ENCODE measurements at regions not wholly inside any gene's neighbourhood (a gene's known extent, or its start where the extent isn't known, plus 50 kb on each side); places are given as distances from the start of the nearest gene placed in this dataset.

DNA sequence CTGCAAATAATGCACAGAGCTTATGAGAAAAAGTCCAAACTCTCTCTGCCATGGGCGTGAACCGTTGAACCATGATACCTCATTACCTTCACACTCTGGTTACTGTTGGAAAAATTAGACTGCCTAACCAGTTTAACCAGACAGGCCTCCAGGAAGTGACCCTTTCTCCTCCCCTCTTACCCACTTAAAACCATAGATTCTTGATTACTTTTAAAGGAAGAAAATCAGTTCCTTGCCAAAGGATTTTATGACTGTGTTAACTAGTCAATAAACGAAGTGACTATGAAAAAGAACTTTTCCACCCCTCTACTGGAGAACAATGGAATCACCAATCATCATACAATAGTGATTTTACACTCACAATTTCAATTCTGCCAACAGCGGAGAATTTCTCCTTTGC, 254.0 kb upstream of the ATP2B1 start:
- TF ChIP-seq, protein P1, sequence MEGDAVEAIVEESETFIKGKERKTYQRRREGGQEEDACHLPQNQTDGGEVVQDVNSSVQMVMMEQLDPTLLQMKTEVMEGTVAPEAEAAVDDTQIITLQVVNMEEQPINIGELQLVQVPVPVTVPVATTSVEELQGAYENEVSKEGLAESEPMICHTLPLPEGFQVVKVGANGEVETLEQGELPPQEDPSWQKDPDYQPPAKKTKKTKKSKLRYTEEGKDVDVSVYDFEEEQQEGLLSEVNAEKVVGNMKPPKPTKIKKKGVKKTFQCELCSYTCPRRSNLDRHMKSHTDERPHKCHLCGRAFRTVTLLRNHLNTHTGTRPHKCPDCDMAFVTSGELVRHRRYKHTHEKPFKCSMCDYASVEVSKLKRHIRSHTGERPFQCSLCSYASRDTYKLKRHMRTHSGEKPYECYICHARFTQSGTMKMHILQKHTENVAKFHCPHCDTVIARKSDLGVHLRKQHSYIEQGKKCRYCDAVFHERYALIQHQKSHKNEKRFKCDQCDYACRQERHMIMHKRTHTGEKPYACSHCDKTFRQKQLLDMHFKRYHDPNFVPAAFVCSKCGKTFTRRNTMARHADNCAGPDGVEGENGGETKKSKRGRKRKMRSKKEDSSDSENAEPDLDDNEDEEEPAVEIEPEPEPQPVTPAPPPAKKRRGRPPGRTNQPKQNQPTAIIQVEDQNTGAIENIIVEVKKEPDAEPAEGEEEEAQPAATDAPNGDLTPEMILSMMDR (IDR thresholded peaks at IDR 0.05; ENCODE audit: insufficient read depth, low read depth, low read length) = 0 out of 2 replicates have a peak, but pooled peaks have one; percentile 8
- H3K36me3 ChIP-seq (ENCODE audit: control insufficient read depth, insufficient read depth, low read length) = no peaks in the 10 kb centered on the region
- ChIA-PET CTCF (interaction anchor here (0.6 to 0.8 kb wide), 2 partner anchors 12 to 59 kb away, joined by 3 to 5 read pairs; no protein-coding TSS in a partner anchor), POLR2A (interaction anchor here (0.6 kb wide), 1 partner anchor 14 kb away, joined by 4 read pairs; no protein-coding TSS in a partner anchor)
- H3K4me3 ChIP-seq (ENCODE audit: low read depth, low read length) = no peak overlapping the region
- no peak for DNase-seq (ENCODE audit: low read depth)
- H3K27me3 ChIP-seq (ENCODE audit: control insufficient read depth, insufficient read depth, low read length) = no peaks in the 10 kb centered on the region

- Histone ChIP-seq H3K36me3 (ENCODE audit: control insufficient read depth, insufficient read depth, low read length) (no peaks in the 10 kb centered on the region), H3K27me3 (ENCODE audit: control insufficient read depth, insufficient read depth, low read length) (no peaks in the 10 kb centered on the region), H3K4me3 (ENCODE audit: low read depth, low read length) (no peak overlapping the region)
- POLR2A ChIA-PET = no interaction called here
- TF ChIP-seq, protein P1 (IDR thresholded peaks at IDR 0.05; ENCODE audit: insufficient read depth, low read depth, low read length) = no peak
- CTCF ChIA-PET = interaction anchor here (2.8 kb wide), 1 partner anchor 10 kb away, joined by 10 read pairs; no protein-coding TSS in a partner anchor
- DNase-seq (ENCODE audit: low read depth) = no peak
These were observed 252.2 kb upstream of the ATP2B1 start for GRCh38 chr12:89960607-89961394.

DNA sequence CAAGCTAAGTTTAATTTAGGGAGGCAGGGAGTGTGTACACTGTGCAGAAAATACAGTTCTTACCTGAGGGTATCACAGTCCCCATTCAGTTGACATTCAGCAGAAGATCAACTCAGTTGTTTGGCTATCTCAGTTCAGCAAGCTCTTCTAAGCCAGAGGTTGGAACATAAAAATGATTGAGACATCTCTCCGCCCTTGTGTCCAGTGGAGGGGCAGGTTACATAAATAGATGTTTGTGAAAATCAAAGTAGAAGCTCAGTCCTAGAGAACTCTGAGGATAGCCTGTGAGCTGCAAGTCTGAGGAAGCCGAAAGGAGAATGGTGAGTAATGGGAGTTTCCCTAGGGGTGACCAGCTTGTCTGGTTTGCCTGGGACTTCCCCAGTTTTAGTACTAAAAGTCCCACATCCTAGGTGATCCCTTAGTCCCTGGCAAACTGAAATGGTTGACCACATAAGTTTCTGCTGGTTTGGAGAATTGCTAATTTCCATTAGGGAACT, 251.4 kb upstream of the ATP2B1 start:
- POLR2A ChIA-PET = no interaction called here
- TF ChIP-seq, protein P1 (IDR thresholded peaks at IDR 0.05; ENCODE audit: insufficient read depth, low read depth, low read length) = no peak
- CTCF ChIA-PET = interaction anchor here (2.8 kb wide), 1 partner anchor 9 kb away, joined by 10 read pairs; no protein-coding TSS in a partner anchor
- Histone ChIP-seq H3K4me3 (ENCODE audit: low read depth, low read length) (no peak overlapping the region), H3K27me3 (ENCODE audit: control insufficient read depth, insufficient read depth, low read length) (no peaks in the 10 kb centered on the region), H3K36me3 (ENCODE audit: control insufficient read depth, insufficient read depth, low read length) (no peaks in the 10 kb centered on the region)
- no peak for DNase-seq (ENCODE audit: low read depth)

GRCh38 chr12:89959179-89959578, 250.5 kb upstream of the ATP2B1 start:
- no peak for DNase-seq (ENCODE audit: low read depth)
- Histone ChIP-seq H3K4me3 (ENCODE audit: low read depth, low read length) (no peak overlapping the region), H3K27me3 (ENCODE audit: control insufficient read depth, insufficient read depth, low read length) (no peaks in the 10 kb centered on the region), H3K36me3 (ENCODE audit: control insufficient read depth, insufficient read depth, low read length) (no peaks in the 10 kb centered on the region)
- TF ChIP-seq, protein P1 (IDR thresholded peaks at IDR 0.05; ENCODE audit: insufficient read depth, low read depth, low read length) = no peak
- ChIA-PET CTCF (no interaction called here), POLR2A (no interaction called here)

- ChIA-PET CTCF (no interaction called here), POLR2A (no interaction called here)
- Histone ChIP-seq H3K36me3 (ENCODE audit: control insufficient read depth, insufficient read depth, low read length) (no peaks in the 10 kb centered on the region), H3K27me3 (ENCODE audit: control insufficient read depth, insufficient read depth, low read length) (no peaks in the 10 kb centered on the region), H3K4me3 (ENCODE audit: low read depth, low read length) (no peak overlapping the region)
- TF ChIP-seq, protein P1 (IDR thresholded peaks at IDR 0.05; ENCODE audit: insufficient read depth, low read depth, low read length) = no peak
- no peak for DNase-seq (ENCODE audit: low read depth)
These were observed 245.6 kb upstream of the ATP2B1 start for GRCh38 chr12:89954259-89954658.

Measured in BJ (cell line).